OCI-LY1 (cell line): ENCODE measurements at regions not wholly inside any gene's neighbourhood (a gene's known extent, or its start where the extent isn't known, plus 50 kb on each side); places are given as distances from the start of the nearest gene placed in this dataset.
A peak's percentile ranks its signal among the peaks of the same experiment; 100 is the strongest.

Source experiments
- H2AFZ ChIP-seq: fragments of 200-600 bp; sonication (generic), shearing (Covaris generic); 2 replicates; pipeline ENCODE4 v1.6.0; 2014; ENCODE audit warnings: antibody characterized with exemption, mild to moderate bottlenecking, low read length
- H3F3A ChIP-seq: fragments of 200-600 bp; sonication (generic), shearing (Covaris generic); 2 replicates; pipeline ENCODE4 v1.6.0; 2014; ENCODE audit warnings: mild to moderate bottlenecking, antibody characterized with exemption, low read length, moderate library complexity; ENCODE audit not compliant: insufficient read depth
- H3K27ac ChIP-seq: fragments of 200-600 bp; sonication (generic); 2 replicates; pipeline ENCODE4 v1.5.1; 2014; ENCODE audit warnings: low read length, mixed run types, mild to moderate bottlenecking, low read depth; ENCODE audit not compliant: poor library complexity, severe bottlenecking
- H3K27me3 ChIP-seq: fragments of 200-600 bp; sonication (generic); 2 replicates; pipeline ENCODE4 v1.6.0; 2014; ENCODE audit warnings: antibody characterized with exemption, mild to moderate bottlenecking, low read length, moderate library complexity; ENCODE audit not compliant: insufficient read depth
- H3K36me3 ChIP-seq: fragments of 200-600 bp; sonication (generic); 2 replicates; pipeline ENCODE4 v1.6.1; 2014; ENCODE audit warnings: mild to moderate bottlenecking, antibody characterized with exemption, low read length, moderate library complexity, mixed read lengths; ENCODE audit not compliant: insufficient read depth
- H3K4me1 ChIP-seq: fragments of 200-600 bp; sonication (generic); 2 replicates; pipeline ENCODE4 v1.5.1; 2014; ENCODE audit warnings: mild to moderate bottlenecking, low read length, moderate library complexity; ENCODE audit not compliant: insufficient read depth, severe bottlenecking
- H3K4me2 ChIP-seq: fragments of 200-600 bp; sonication (generic), shearing (Covaris generic); 2 replicates; pipeline ENCODE4 v1.6.1; 2014; ENCODE audit warnings: low read length
- H3K4me3 ChIP-seq: fragments of 200-600 bp; sonication (generic); 2 replicates; pipeline ENCODE4 v1.5.1; 2014; ENCODE audit warnings: low read length, low read depth, mild to moderate bottlenecking, mixed read lengths; ENCODE audit not compliant: poor library complexity, severe bottlenecking
- H3K79me2 ChIP-seq: fragments of 200-600 bp; shearing (Covaris generic); 2 replicates; pipeline ENCODE4 v1.6.1; 2016; ENCODE audit warnings: mixed run types, low read length, mixed read lengths; ENCODE audit not compliant: insufficient read depth
- H3K9ac ChIP-seq: fragments of 200-600 bp; sonication (generic), shearing (Covaris generic); 2 replicates; pipeline ENCODE4 v1.6.1; 2014; ENCODE audit warnings: mild to moderate bottlenecking, low read length, mixed read lengths
- H3K9me2 ChIP-seq: fragments of 200-600 bp; sonication (generic), shearing (Covaris generic); 2 replicates; pipeline ENCODE4 v1.6.1; 2014; ENCODE audit warnings: low read depth, mild to moderate bottlenecking, low read length, mixed read lengths
- H3K9me3 ChIP-seq: fragments of 200-600 bp; shearing (Covaris generic); 2 replicates; pipeline ENCODE4 v1.6.1; 2014; ENCODE audit warnings: low read length, mixed read lengths
- H4K20me1 ChIP-seq: fragments of 200-600 bp; sonication (generic), shearing (Covaris generic); 2 replicates; pipeline ENCODE4 v1.6.0; 2016; ENCODE audit warnings: mild to moderate bottlenecking, low read length; ENCODE audit not compliant: insufficient read depth
- CTCF ChIP-seq: fragments of 200-600 bp; sonication (generic), shearing (Covaris generic); IDR thresholded peaks from 2 replicates; pipeline ENCODE4 v1.5.1; 2017; ENCODE audit warnings: mild to moderate bottlenecking, antibody characterized with exemption, low read length, moderate library complexity, mixed read lengths
- EZH2 ChIP-seq: fragments of 200-600 bp; sonication (generic), shearing (Covaris generic); IDR thresholded peaks from 2 replicates; pipeline ENCODE4 v1.8.0; 2017; ENCODE audit warnings: borderline replicate concordance, mixed run types, mild to moderate bottlenecking, antibody characterized with exemption, low read length, moderate library complexity, mixed read lengths

GRCh38 chr6:9254251-9254650, 818.9 kb upstream of the SLC35B3 start:
- H3F3A ChIP-seq = no peaks in the 10 kb centered on the region
- H4K20me1 ChIP-seq = no peaks in the 10 kb centered on the region
- H3K36me3 ChIP-seq = no peaks in the 10 kb centered on the region
- H3K27ac ChIP-seq = no peak overlapping the region
- H3K9me3 ChIP-seq = no peaks in the 10 kb centered on the region
- H3K79me2 ChIP-seq = no peaks in the 10 kb centered on the region
- H3K4me3 ChIP-seq = no peak overlapping the region
- H3K27me3 ChIP-seq = no peaks in the 10 kb centered on the region
- TF ChIP-seq EZH2 (no peak), CTCF (no peak)
- no peak overlapping the region for H2AFZ ChIP-seq
- H3K9me2 ChIP-seq = no peaks in the 10 kb centered on the region
- no peak overlapping the region for H3K4me2 ChIP-seq
- H3K9ac ChIP-seq = no peak overlapping the region
- no peaks in the 10 kb centered on the region for H3K4me1 ChIP-seq

- TF ChIP-seq CTCF = no peak
- no peak for TF ChIP-seq EZH2
- H2AFZ ChIP-seq = no peak overlapping the region
- no peak overlapping the region for H3K27ac ChIP-seq
Observed at GRCh38 chr6:9252799-9253198, 817.5 kb upstream of the SLC35B3 start.

GRCh38 chr6:9250852-9251251, 815.5 kb upstream of the SLC35B3 start:
- Histone ChIP-seq H2AFZ (no peak overlapping the region), H3K79me2 (no peaks in the 10 kb centered on the region), H3K9ac (no peak overlapping the region)

More at GRCh38 chr6:9252799-9253198, 817.5 kb upstream of the SLC35B3 start:
- no peaks in the 10 kb centered on the region for H3K9me3 ChIP-seq
- H3K79me2 ChIP-seq = no peaks in the 10 kb centered on the region
- no peaks in the 10 kb centered on the region for H3K36me3 ChIP-seq
- no peaks in the 10 kb centered on the region for H4K20me1 ChIP-seq
- H3K4me2 ChIP-seq = no peak overlapping the region
- no peaks in the 10 kb centered on the region for H3K27me3 ChIP-seq
- H3K4me3 ChIP-seq = no peak overlapping the region
- no peaks in the 10 kb centered on the region for H3K4me1 ChIP-seq
- H3K9ac ChIP-seq = no peak overlapping the region
- H3K9me2 ChIP-seq = no peaks in the 10 kb centered on the region
- H3F3A ChIP-seq = no peaks in the 10 kb centered on the region

More at GRCh38 chr6:9250852-9251251, 815.5 kb upstream of the SLC35B3 start:
- Histone ChIP-seq H4K20me1 (no peaks in the 10 kb centered on the region), H3K27ac (no peak overlapping the region), H3K4me3 (no peak overlapping the region), H3K4me2 (no peak overlapping the region), H3K9me2 (no peaks in the 10 kb centered on the region), H3K36me3 (no peaks in the 10 kb centered on the region), H3K4me1 (no peaks in the 10 kb centered on the region), H3K9me3 (no peaks in the 10 kb centered on the region), H3F3A (no peaks in the 10 kb centered on the region), H3K27me3 (no peaks in the 10 kb centered on the region)
- no peak for TF ChIP-seq EZH2
- TF ChIP-seq CTCF = peak; percentile 54
